Loucy (cell line): ENCODE measurements at regions not wholly inside any gene's neighbourhood (a gene's known extent, or its start where the extent isn't known, plus 50 kb on each side); places are given as distances from the start of the nearest gene placed in this dataset.

Experiments
- H2AFZ ChIP-seq: fragments of 200-600 bp; sonication (generic); 2 replicates; pipeline ENCODE4 v1.6.0; 2016; ENCODE audit warnings: antibody characterized with exemption, mild to moderate bottlenecking, low read length, moderate library complexity
- H3F3A ChIP-seq: fragments of 200-600 bp; 2 replicates; pipeline ENCODE4 v1.6.0; 2016; ENCODE audit warnings: antibody characterized with exemption, low read depth, mild to moderate bottlenecking
- H3K27me3 ChIP-seq: fragments of 200-600 bp; sonication (generic); 2 replicates; pipeline ENCODE4 v1.6.1; 2014; ENCODE audit warnings: low read length, mild to moderate bottlenecking; ENCODE audit not compliant: insufficient read depth, poor library complexity, severe bottlenecking
- H3K36me3 ChIP-seq: fragments of 200-600 bp; sonication (generic); 2 replicates; pipeline ENCODE4 v1.6.1; 2016; ENCODE audit warnings: low read length; ENCODE audit not compliant: insufficient read depth
- H3K4me1 ChIP-seq: fragments of 200-600 bp; sonication (generic); 2 replicates; pipeline ENCODE4 v1.5.1; 2014; ENCODE audit warnings: low read length, mild to moderate bottlenecking; ENCODE audit not compliant: insufficient read depth, poor library complexity, severe bottlenecking
- H3K4me2 ChIP-seq: fragments of 200-600 bp; sonication (generic); 2 replicates; pipeline ENCODE4 v1.6.0; 2014; ENCODE audit warnings: antibody characterized with exemption, low read length, low read depth, mild to moderate bottlenecking; ENCODE audit not compliant: poor library complexity, severe bottlenecking
- H3K4me3 ChIP-seq: fragments of 200-600 bp; sonication (generic); 2 replicates; pipeline ENCODE4 v1.5.1; 2014; ENCODE audit warnings: low read length, mild to moderate bottlenecking, mixed read lengths; ENCODE audit not compliant: poor library complexity, severe bottlenecking
- H3K79me2 ChIP-seq: fragments of 200-600 bp; sonication (generic); 2 replicates; pipeline ENCODE4 v1.6.1; 2014; ENCODE audit warnings: low read length; ENCODE audit not compliant: insufficient read depth
- H3K9ac ChIP-seq: fragments of 200-600 bp; sonication (generic); 2 replicates; pipeline ENCODE4 v1.6.0; 2014; ENCODE audit warnings: mild to moderate bottlenecking, low read depth, low read length, moderate library complexity; ENCODE audit not compliant: poor library complexity, severe bottlenecking
- H3K9me2 ChIP-seq: fragments of 200-600 bp; sonication (generic); replicated peaks from 2 replicates; pipeline ENCODE4 v1.6.1; 2016; ENCODE audit warnings: low read depth, low read length, mixed read lengths
- H3K9me3 ChIP-seq: fragments of 200-600 bp; sonication (generic); 2 replicates; pipeline ENCODE4 v1.6.1; 2014; ENCODE audit warnings: mild to moderate bottlenecking, antibody characterized with exemption, low read length, low read depth; ENCODE audit not compliant: insufficient read depth
- H4K20me1 ChIP-seq: fragments of 200-600 bp; sonication (generic); 2 replicates; pipeline ENCODE4 v1.6.0; 2014; ENCODE audit warnings: antibody characterized with exemption, low read length, mild to moderate bottlenecking; ENCODE audit not compliant: insufficient read depth, poor library complexity, severe bottlenecking
- CTCF ChIP-seq: fragments of 200-600 bp; sonication (generic); conservative IDR thresholded peaks from 2 replicates; pipeline ENCODE4 v1.5.1; 2014; ENCODE audit warnings: mild to moderate bottlenecking, antibody characterized with exemption, low read length
- EZH2phosphoT487 ChIP-seq: fragments of 200-600 bp; IDR thresholded peaks from 2 replicates; pipeline ENCODE4 v1.6.1; 2018; ENCODE audit warnings: antibody characterized with exemption, mild to moderate bottlenecking, moderate library complexity, borderline replicate concordance

- Histone ChIP-seq H3K4me1 (no peaks in the 10 kb centered on the region), H3K4me2 (no peak overlapping the region), H3K9me2 (no peaks in the 10 kb centered on the region), H3F3A (no peaks in the 10 kb centered on the region), H3K79me2 (no peaks in the 10 kb centered on the region), H4K20me1 (no peaks in the 10 kb centered on the region), H3K27me3 (no peaks in the 10 kb centered on the region), H2AFZ (no peak overlapping the region), H3K4me3 (no peak overlapping the region), H3K36me3 (no peaks in the 10 kb centered on the region), H3K9me3 (no peaks in the 10 kb centered on the region), H3K9ac (no peak overlapping the region)
- TF ChIP-seq CTCF (no peak; the same call in 1 of the 2 replicates), EZH2phosphoT487 (no peak)
These were observed 236.3 kb upstream of the HABP2 start for GRCh38 chr10:113316506-113316905.

GRCh38 chr10:113317489-113317888 lies 235.4 kb upstream of the HABP2 start:
- no peaks in the 10 kb centered on the region for H3K27me3 ChIP-seq
- no peaks in the 10 kb centered on the region for H3K79me2 ChIP-seq
- no peak overlapping the region for H3K4me3 ChIP-seq
- no peak overlapping the region for H3K9ac ChIP-seq
- no peaks in the 10 kb centered on the region for H3F3A ChIP-seq
- H2AFZ ChIP-seq = no peak overlapping the region
- no peaks in the 10 kb centered on the region for H4K20me1 ChIP-seq
- no peaks in the 10 kb centered on the region for H3K4me1 ChIP-seq
- no peaks in the 10 kb centered on the region for H3K9me2 ChIP-seq
- TF ChIP-seq EZH2phosphoT487 = no peak
- no peak for TF ChIP-seq CTCF
- no peak overlapping the region for H3K4me2 ChIP-seq
- H3K36me3 ChIP-seq = no peaks in the 10 kb centered on the region
- no peaks in the 10 kb centered on the region for H3K9me3 ChIP-seq

GRCh38 chr10:113319479-113319878 lies 233.4 kb upstream of the HABP2 start:
- no peaks in the 10 kb centered on the region for H3K79me2 ChIP-seq
- no peak overlapping the region for H3K4me3 ChIP-seq
- no peak overlapping the region for H2AFZ ChIP-seq
- no peaks in the 10 kb centered on the region for H4K20me1 ChIP-seq
- H3K4me2 ChIP-seq = no peak overlapping the region
- no peaks in the 10 kb centered on the region for H3K9me3 ChIP-seq
- TF ChIP-seq CTCF (no peak), EZH2phosphoT487 (no peak)
- no peaks in the 10 kb centered on the region for H3K9me2 ChIP-seq
- no peaks in the 10 kb centered on the region for H3K4me1 ChIP-seq
- no peaks in the 10 kb centered on the region for H3K36me3 ChIP-seq
- no peaks in the 10 kb centered on the region for H3K27me3 ChIP-seq
- no peak overlapping the region for H3K9ac ChIP-seq
- no peaks in the 10 kb centered on the region for H3F3A ChIP-seq
